Kidney (tissue), 13 donors: ENCODE measurements at regions not wholly inside any gene's neighbourhood (a gene's known extent, or its start where the extent isn't known, plus 50 kb on each side); places are given as distances from the start of the nearest gene placed in this dataset.

Source experiments
- DNase-seq, 5 donors: peaks; one replicate each; pipeline ENCODE4 v3.0.0-alpha.2; 2013 to 2020
- FAIRE-seq: peaks from 2 replicates; lab custom pipeline; 2012; peaks lifted over from hg19 to GRCh38; lab: Jason Lieb, UNC
- H3K27ac ChIP-seq, 2 donors: one replicate each; pipeline ENCODE4 v1.7.0; 2013; ENCODE audit warnings: low read depth in 2 of 2, low read length in 2 of 2, inconsistent platforms in 1 of 2
- H3K27me3 ChIP-seq: one replicate; pipeline ENCODE4 v1.7.1; 2013; ENCODE audit warnings: low read length, inconsistent platforms; ENCODE audit not compliant: control insufficient read depth, insufficient read depth
- H3K36me3 ChIP-seq, 3 donors: one replicate each; pipeline versions ENCODE4 v1.7.0 to v1.7.1; 2013; ENCODE audit warnings: low read length in 3 of 3, control low read depth in 1 of 3, inconsistent platforms in 1 of 3; ENCODE audit not compliant: insufficient read depth in 3 of 3, control insufficient read depth in 2 of 3
- H3K4me1 ChIP-seq, 3 donors: one replicate each; pipeline versions ENCODE4 v1.7.0 to v1.7.1; 2013; ENCODE audit warnings: low read length in 3 of 3, inconsistent platforms in 1 of 3, low read depth in 1 of 3; ENCODE audit not compliant: control insufficient read depth in 2 of 3, insufficient read depth in 2 of 3
- H3K4me3 ChIP-seq, 3 donors: one replicate each; pipeline versions ENCODE4 v1.7.0 to v1.8.1; 2013; ENCODE audit warnings: low read length in 3 of 3, control low read depth in 1 of 3, inconsistent platforms in 1 of 3
- H3K9ac ChIP-seq, 3 donors: one replicate each; pipeline versions ENCODE4 v1.7.0 to v1.7.1; 2013; ENCODE audit warnings: low read length in 3 of 3, control low read depth in 1 of 3, inconsistent platforms in 1 of 3
- H3K9me3 ChIP-seq, 3 donors: one replicate each; pipeline versions ENCODE4 v1.7.0 to v1.7.1; 2013; ENCODE audit warnings: low read length in 3 of 3, control low read depth in 1 of 3, inconsistent platforms in 1 of 3; ENCODE audit not compliant: control insufficient read depth in 2 of 3, insufficient read depth in 1 of 3
- CTCF ChIP-seq: IDR thresholded peaks from 3 replicates; pipeline ENCODE4 v1.5.1; 2012; ENCODE audit warnings: mild to moderate bottlenecking, moderate library complexity, borderline replicate concordance; ENCODE audit not compliant: insufficient read depth; ENCODE audit errors: extremely low read depth
- intact Hi-C: fragments of 100-400 bp; cut with DNase I; formaldehyde crosslinking; loops from one replicate; pipeline ENCODE4 v1.11.1; 2022
- donor health status: control.
- donor health status: control.
- donor health status: control.
- donor health status: control.
- donor health status: control.
- donor health status: DM: yes; HTN: yes; CAD: no.
- donor health status: Normal renal cell carcinoma (clear cell type).

- no peak for TF ChIP-seq CTCF
- intact Hi-C loops: no loop called here
- Histone ChIP-seq H3K27ac (no peak overlapping the region), H3K36me3 (no peaks in the 10 kb centered on the region), H3K9ac (no peak overlapping the region), H3K9me3 (no peaks in the 10 kb centered on the region), H3K4me3 (no peak overlapping the region), H3K4me1 (no peaks in the 10 kb centered on the region), H3K27me3 (no peaks in the 10 kb centered on the region)
- no peak for DNase-seq
- no peak for FAIRE-seq
These were observed 225.5 kb upstream of the KLHL1 start for GRCh38 chr13:70333752-70334151.

- Histone ChIP-seq H3K36me3 (no peaks in the 10 kb centered on the region), H3K27me3 (no peaks in the 10 kb centered on the region), H3K9me3 (no peaks in the 10 kb centered on the region), H3K27ac (no peak overlapping the region), H3K4me3 (no peak overlapping the region), H3K4me1 (no peaks in the 10 kb centered on the region), H3K9ac (no peak overlapping the region)
- no peak for TF ChIP-seq CTCF
- intact Hi-C loops: no loop called here
- DNase-seq: no peak
- FAIRE-seq: no peak
These were observed 222.6 kb upstream of the KLHL1 start for GRCh38 chr13:70330697-70331361.

- Histone ChIP-seq H3K9ac (no peak overlapping the region), H3K27ac (no peak overlapping the region), H3K36me3 (no peaks in the 10 kb centered on the region), H3K4me1 (peaks cover 0 to 5% (median 0%) of the 10 kb centered on the region in 3 donors), H3K4me3 (no peak overlapping the region), H3K27me3 (no peaks in the 10 kb centered on the region), H3K9me3 (no peaks in the 10 kb centered on the region)
- DNase-seq: peak in 1 of 5 donors; percentile 3
- FAIRE-seq: no peak
- intact Hi-C loops: no loop called here
- no peak for TF ChIP-seq CTCF
These were observed 216.3 kb upstream of the KLHL1 start for GRCh38 chr13:70324519-70324918.

GRCh38 chr13:70311191-70311590 lies 202.9 kb upstream of the KLHL1 start:
- DNase-seq (no peak), FAIRE-seq (no peak)
- H3K36me3 ChIP-seq: no peaks in the 10 kb centered on the region

More at GRCh38 chr13:70311191-70311590, 202.9 kb upstream of the KLHL1 start:
- Histone ChIP-seq H3K27me3 (no peaks in the 10 kb centered on the region), H3K9ac (no peak overlapping the region), H3K27ac (no peak overlapping the region), H3K4me1 (no peaks in the 10 kb centered on the region), H3K4me3 (no peak overlapping the region), H3K9me3 (no peaks in the 10 kb centered on the region)
- TF ChIP-seq CTCF: no peak
- intact Hi-C loops: no loop called here
